AG04450 (cell line): ENCODE measurements at regions not wholly inside any gene's neighbourhood (a gene's known extent, or its start where the extent isn't known, plus 50 kb on each side); places are given as distances from the start of the nearest gene placed in this dataset.

ENCODE experiments used
- CTCF ChIA-PET: fragments of 300-600, 350-600 bp; formaldehyde crosslinking; extraction: SDS; loops from one replicate; lab custom pipeline; 2022; ENCODE audit warnings: antibody characterized with exemption, inconsistent platforms; lab: Charles Lee
- POLR2A ChIA-PET: fragments of 350-600 bp; formaldehyde crosslinking; extraction: SDS; loops from one replicate; lab custom pipeline; 2021; ENCODE audit warnings: antibody characterized with exemption, inconsistent platforms; lab: Yijun Ruan, JAX
- DNase-seq: peaks from one replicate; pipeline ENCODE4 v3.0.0-alpha.2; 2011; ENCODE audit warnings: low read depth, low spot score
- H3K27ac ChIP-seq: one replicate; pipeline ENCODE4 v1.5.1; 2012; ENCODE audit warnings: low read depth, low read length, control low read depth
- H3K27me3 ChIP-seq: one replicate; pipeline ENCODE4 v1.6.0; 2012; ENCODE audit warnings: low read length; ENCODE audit not compliant: control insufficient read depth, insufficient read depth
- H3K4me3 ChIP-seq: 2 replicates; pipeline ENCODE4 v1.5.1; 2011; ENCODE audit warnings: mild to moderate bottlenecking, low read depth, low read length, control low read depth
- H3K9me3 ChIP-seq: 2 replicates; pipeline ENCODE4 v1.5.1; 2012; ENCODE audit warnings: low read length; ENCODE audit not compliant: control insufficient read depth, insufficient read depth
- CTCF ChIP-seq: IDR thresholded peaks from 2 replicates; pipeline ENCODE4 v1.5.1; 2011; ENCODE audit warnings: low read depth, low read length, control low read depth, inconsistent platforms

- ChIA-PET POLR2A (interaction anchor here (0.5 kb wide), 1 partner anchor 79 kb away, joined by 6 read pairs; no protein-coding TSS in a partner anchor), CTCF (interaction anchor here (0.6 to 2.1 kb wide), 3 partner anchors 17 to 225 kb away, joined by 3 to 7 read pairs (median 4); no protein-coding TSS in a partner anchor)
- no peaks in the 10 kb centered on the region for H3K27me3 ChIP-seq
- no peak overlapping the region for H3K4me3 ChIP-seq
- H3K9me3 ChIP-seq: no peaks in the 10 kb centered on the region; the same call in 1 of the 2 replicates
- TF ChIP-seq CTCF: no peak
- DNase-seq: no peak
- no peak overlapping the region for H3K27ac ChIP-seq
Measured at GRCh38 chr16:85437166-85438052, 175.7 kb upstream of the GSE1 start.

GRCh38 chr16:85438981-85439685 lies 174.0 kb upstream of the GSE1 start:
- Histone ChIP-seq H3K27ac (no peak overlapping the region), H3K9me3 (no peaks in the 10 kb centered on the region; the same call in 1 of the 2 replicates), H3K4me3 (no peak overlapping the region), H3K27me3 (no peaks in the 10 kb centered on the region)
- DNase-seq: no peak
- CTCF ChIA-PET: interaction anchor here (0.5 kb wide), 1 partner anchor 172 kb away, joined by 3 read pairs; no protein-coding TSS in a partner anchor
- POLR2A ChIA-PET: no interaction called here
- TF ChIP-seq CTCF: no peak

- no peak for TF ChIP-seq CTCF
- Histone ChIP-seq H3K9me3 (no peaks in the 10 kb centered on the region; the same call in 1 of the 2 replicates), H3K27me3 (no peaks in the 10 kb centered on the region), H3K4me3 (no peak overlapping the region), H3K27ac (no peak overlapping the region)
- no peak for DNase-seq
- ChIA-PET CTCF (no interaction called here), POLR2A (no interaction called here)
Measured at GRCh38 chr16:85440744-85441143, 172.4 kb upstream of the GSE1 start.

GRCh38 chr16:85441189-85441889 lies 171.8 kb upstream of the GSE1 start:
- Histone ChIP-seq H3K4me3 (no peak overlapping the region), H3K27me3 (no peaks in the 10 kb centered on the region), H3K9me3 (no peaks in the 10 kb centered on the region; the same call in 1 of the 2 replicates), H3K27ac (no peak overlapping the region)
- POLR2A ChIA-PET: no interaction called here
- TF ChIP-seq CTCF: no peak
- CTCF ChIA-PET: no interaction called here
- no peak for DNase-seq
